ENCODE measurements at regions not wholly inside any gene's neighbourhood (a gene's known extent, or its start where the extent isn't known, plus 50 kb on each side); places are given as distances from the start of the nearest gene placed in this dataset.

- ChIA-PET CTCF (interaction anchor here (1.2 to 1.4 kb wide), 2 partner anchors 40 to 77 kb away, joined by 3 read pairs; no protein-coding TSS in a partner anchor), POLR2A (no interaction called here)
- TF ChIP-seq CTCF (IDR thresholded peaks at IDR 0.05; ENCODE audit: control extremely low read depth, extremely low read depth, low read depth, missing control alignments): no peak
- no peak for DNase-seq (ENCODE audit: extremely low spot score)
These were observed 57.8 kb upstream of the MMP2 start for GRCh38 chr16:55421226-55421625.

GRCh38 chr16:55426865-55427484, 52.0 kb upstream of the MMP2 start:
- ChIA-PET CTCF (interaction anchor here (0.8 kb wide), 1 partner anchor 8 kb away, joined by 3 read pairs; no protein-coding TSS in a partner anchor), POLR2A (no interaction called here)
- DNase-seq (ENCODE audit: extremely low spot score): no peak
- no peak for TF ChIP-seq CTCF (IDR thresholded peaks at IDR 0.05; ENCODE audit: control extremely low read depth, extremely low read depth, low read depth, missing control alignments)

Measured in GM10248 (cell line).